Natural killer cell (primary cell): ENCODE measurements at regions not wholly inside any gene's neighbourhood (a gene's known extent, or its start where the extent isn't known, plus 50 kb on each side); places are given as distances from the start of the nearest gene placed in this dataset.

ENCODE experiments used
- ATAC-seq, 3 donors: fragments of 150-1000 bp in 2 of 3; fragments of 200-7000 bp in 1 of 3; cut with Tn5 transposase; 1 replicate in 1 of 3; 2 replicates in 2 of 3; pipeline ENCODE4 v1.10.0; 2021; ENCODE audit warnings: mild to moderate bottlenecking in 2 of 3, moderate library complexity in 2 of 3
- DNase-seq, 2 donors: peaks; one replicate each; pipeline versions ENCODE4 v3.0.0 to v3.0.0-alpha.2; 2013 to 2021; ENCODE audit warnings: mixed read lengths in 1 of 2
- H3K27ac ChIP-seq: one replicate; pipeline ENCODE4 v1.5.1; 2013; ENCODE audit warnings: mild to moderate bottlenecking, low read length
- H3K27me3 ChIP-seq: one replicate; pipeline ENCODE4 v1.6.1; 2013; ENCODE audit warnings: low read length; ENCODE audit not compliant: control insufficient read depth, insufficient read depth
- H3K36me3 ChIP-seq: one replicate; pipeline ENCODE4 v1.6.1; 2013; ENCODE audit warnings: low read length; ENCODE audit not compliant: control insufficient read depth, insufficient read depth
- H3K4me1 ChIP-seq: one replicate; pipeline ENCODE4 v1.6.1; 2013; ENCODE audit warnings: low read length; ENCODE audit not compliant: control insufficient read depth, insufficient read depth
- H3K4me3 ChIP-seq: one replicate; pipeline ENCODE4 v1.5.1; 2013; ENCODE audit warnings: low read length
- H3K9me3 ChIP-seq: one replicate; pipeline ENCODE4 v1.6.1; 2013; ENCODE audit warnings: low read length; ENCODE audit not compliant: control insufficient read depth, insufficient read depth
- H3K27ac Mint-ChIP-seq, 2 donors: one replicate each; pipeline ENCODE4 v1.8.0; 2022; ENCODE audit warnings: mild to moderate bottlenecking in 2 of 2, mixed read lengths in 2 of 2, moderate library complexity in 1 of 2
- H3K27me3 Mint-ChIP-seq, 2 donors: one replicate each; pipeline ENCODE4 v1.8.0; 2022; ENCODE audit warnings: low read depth in 2 of 2, mixed read lengths in 2 of 2
- H3K36me3 Mint-ChIP-seq: one replicate; pipeline ENCODE4 v1.8.0; 2022; ENCODE audit warnings: mixed read lengths
- H3K4me1 Mint-ChIP-seq, 2 donors: one replicate each; pipeline ENCODE4 v1.8.0; 2022; ENCODE audit warnings: mixed read lengths in 2 of 2
- H3K4me3 Mint-ChIP-seq: one replicate; pipeline ENCODE4 v1.8.0; 2022; ENCODE audit warnings: mild to moderate bottlenecking, moderate library complexity, mixed read lengths
- H3K9me3 Mint-ChIP-seq, 2 donors: one replicate each; pipeline ENCODE4 v1.8.0; 2022; ENCODE audit warnings: mixed read lengths in 2 of 2
- CTCF ChIP-seq: fragments of 200-600 bp; IDR thresholded peaks from one replicate; pipeline ENCODE4 v1.8.0; 2022; ENCODE audit warnings: antibody characterized with exemption
- WGBS: methylation state at CpG from one replicate; pipeline ENCODE4 v1.1.7; 2013; ENCODE audit warnings: missing lambda C conversion rate; ENCODE audit not compliant: insufficient coverage; 5-methylcytosine and 5-hydroxymethylcytosine counted together
- intact Hi-C: fragments of 100-400 bp; cut with micrococcal nuclease; formaldehyde crosslinking; loops from one replicate; pipeline ENCODE4 v1.14.2; 2022

GRCh38 chr15:25239471-25240345 lies 199.1 kb downstream of the UBE3A start:
- DNase-seq (no peak), ATAC-seq (no peak)
- Histone ChIP-seq H3K4me3 (no peak overlapping the region), H3K9me3 (peaks cover 40% of the 10 kb centered on the region), H3K36me3 (no peaks in the 10 kb centered on the region), H3K27ac (no peak overlapping the region), H3K27me3 (no peaks in the 10 kb centered on the region), H3K4me1 (no peaks in the 10 kb centered on the region)
- Mint-ChIP-seq H3K27me3 (no peaks in the 10 kb centered on the region), H3K9me3 (no peaks in the 10 kb centered on the region), H3K36me3 (no peaks in the 10 kb centered on the region), H3K4me3 (no peak overlapping the region), H3K27ac (no peak overlapping the region), H3K4me1 (no peaks in the 10 kb centered on the region)
- WGBS = 90% methylated on average over 9 of the region's 9 CpGs
- intact Hi-C loops = no loop called here
- no peak for TF ChIP-seq CTCF

- H3K27me3 ChIP-seq = no peaks in the 10 kb centered on the region
- H3K9me3 ChIP-seq = peaks cover 43% of the 10 kb centered on the region
- TF ChIP-seq CTCF = no peak
- Mint-ChIP-seq H3K9me3 (no peaks in the 10 kb centered on the region), H3K27ac (no peak overlapping the region), H3K4me1 (no peaks in the 10 kb centered on the region), H3K36me3 (no peaks in the 10 kb centered on the region), H3K4me3 (no peak overlapping the region), H3K27me3 (no peaks in the 10 kb centered on the region)
- no peaks in the 10 kb centered on the region for H3K36me3 ChIP-seq
- intact Hi-C loops = no loop called here
- no peak for ATAC-seq
- no peak for DNase-seq
- no peak overlapping the region for H3K4me3 ChIP-seq
- no peak overlapping the region for H3K27ac ChIP-seq
- 82% methylated on average over 13 of the region's 13 CpGs for WGBS
- no peaks in the 10 kb centered on the region for H3K4me1 ChIP-seq
These were observed 198.3 kb downstream of the UBE3A start for GRCh38 chr15:25240461-25241021.

- H3K4me3 ChIP-seq = no peak overlapping the region
- H3K36me3 Mint-ChIP-seq = no peaks in the 10 kb centered on the region
- ATAC-seq (no peak), DNase-seq (peak in 1 of 2 donors; percentile 6)
- WGBS = 82% methylated on average over 12 of the region's 12 CpGs
- no peaks in the 10 kb centered on the region for H3K27me3 ChIP-seq
- no peak overlapping the region for H3K27ac Mint-ChIP-seq
- no peaks in the 10 kb centered on the region for H3K4me1 ChIP-seq
- intact Hi-C loops = no loop called here
- no peak for TF ChIP-seq CTCF
- H3K4me1 Mint-ChIP-seq = no peaks in the 10 kb centered on the region
- no peaks in the 10 kb centered on the region for H3K36me3 ChIP-seq
- no peaks in the 10 kb centered on the region for H3K27me3 Mint-ChIP-seq
- H3K9me3 Mint-ChIP-seq = no peaks in the 10 kb centered on the region
- no peak overlapping the region for H3K4me3 Mint-ChIP-seq
- H3K27ac ChIP-seq = no peak overlapping the region
- peaks cover 51% of the 10 kb centered on the region for H3K9me3 ChIP-seq
These were observed 197.5 kb downstream of the UBE3A start for GRCh38 chr15:25241241-25241801.
